ENCODE measurements at regions not wholly inside any gene's neighbourhood (a gene's known extent, or its start where the extent isn't known, plus 50 kb on each side); places are given as distances from the start of the nearest gene placed in this dataset.

DNA sequence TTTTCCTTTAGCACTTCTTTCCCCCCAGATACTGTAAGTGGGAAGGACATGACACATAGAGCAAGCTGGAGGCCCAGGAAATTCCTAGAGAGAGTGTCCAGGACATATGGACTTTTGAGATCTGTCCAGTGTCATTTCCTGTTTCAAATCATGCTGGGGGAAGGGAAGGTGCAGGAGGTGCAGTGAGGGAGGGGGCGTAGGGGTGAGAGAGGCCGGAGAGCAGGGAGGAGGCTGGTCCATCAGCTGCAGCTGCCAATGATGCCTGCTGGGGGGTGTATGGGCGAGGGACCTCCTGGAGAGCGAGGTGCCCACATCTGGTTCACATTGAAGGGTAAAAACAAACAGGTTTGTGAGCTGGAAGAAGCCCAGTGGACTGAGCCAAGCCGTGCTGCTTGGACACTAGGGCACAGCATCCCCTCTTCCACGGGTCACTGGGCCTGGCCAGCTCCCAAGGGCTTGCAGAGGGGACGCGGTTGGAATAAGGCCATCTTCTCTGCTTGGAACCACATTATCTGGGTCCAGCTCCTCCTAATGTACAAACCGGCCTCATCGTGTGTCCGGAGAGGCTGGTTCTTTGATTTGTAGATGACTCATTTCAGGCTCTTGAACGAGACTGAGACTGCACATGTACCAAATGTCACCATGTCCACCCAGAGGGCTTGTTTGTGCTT lies 70.4 kb upstream of the SMURF2 start:
- TF ChIP-seq, protein P1, sequence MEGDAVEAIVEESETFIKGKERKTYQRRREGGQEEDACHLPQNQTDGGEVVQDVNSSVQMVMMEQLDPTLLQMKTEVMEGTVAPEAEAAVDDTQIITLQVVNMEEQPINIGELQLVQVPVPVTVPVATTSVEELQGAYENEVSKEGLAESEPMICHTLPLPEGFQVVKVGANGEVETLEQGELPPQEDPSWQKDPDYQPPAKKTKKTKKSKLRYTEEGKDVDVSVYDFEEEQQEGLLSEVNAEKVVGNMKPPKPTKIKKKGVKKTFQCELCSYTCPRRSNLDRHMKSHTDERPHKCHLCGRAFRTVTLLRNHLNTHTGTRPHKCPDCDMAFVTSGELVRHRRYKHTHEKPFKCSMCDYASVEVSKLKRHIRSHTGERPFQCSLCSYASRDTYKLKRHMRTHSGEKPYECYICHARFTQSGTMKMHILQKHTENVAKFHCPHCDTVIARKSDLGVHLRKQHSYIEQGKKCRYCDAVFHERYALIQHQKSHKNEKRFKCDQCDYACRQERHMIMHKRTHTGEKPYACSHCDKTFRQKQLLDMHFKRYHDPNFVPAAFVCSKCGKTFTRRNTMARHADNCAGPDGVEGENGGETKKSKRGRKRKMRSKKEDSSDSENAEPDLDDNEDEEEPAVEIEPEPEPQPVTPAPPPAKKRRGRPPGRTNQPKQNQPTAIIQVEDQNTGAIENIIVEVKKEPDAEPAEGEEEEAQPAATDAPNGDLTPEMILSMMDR (IDR thresholded peaks at IDR 0.05), result no peak
- no peak for TF ChIP-seq POLR2A (IDR thresholded peaks at IDR 0.05)

Measured in testis (tissue), 2 donors.